ENCODE measurements at regions not wholly inside any gene's neighbourhood (a gene's known extent, or its start where the extent isn't known, plus 50 kb on each side); places are given as distances from the start of the nearest gene placed in this dataset.

DNA sequence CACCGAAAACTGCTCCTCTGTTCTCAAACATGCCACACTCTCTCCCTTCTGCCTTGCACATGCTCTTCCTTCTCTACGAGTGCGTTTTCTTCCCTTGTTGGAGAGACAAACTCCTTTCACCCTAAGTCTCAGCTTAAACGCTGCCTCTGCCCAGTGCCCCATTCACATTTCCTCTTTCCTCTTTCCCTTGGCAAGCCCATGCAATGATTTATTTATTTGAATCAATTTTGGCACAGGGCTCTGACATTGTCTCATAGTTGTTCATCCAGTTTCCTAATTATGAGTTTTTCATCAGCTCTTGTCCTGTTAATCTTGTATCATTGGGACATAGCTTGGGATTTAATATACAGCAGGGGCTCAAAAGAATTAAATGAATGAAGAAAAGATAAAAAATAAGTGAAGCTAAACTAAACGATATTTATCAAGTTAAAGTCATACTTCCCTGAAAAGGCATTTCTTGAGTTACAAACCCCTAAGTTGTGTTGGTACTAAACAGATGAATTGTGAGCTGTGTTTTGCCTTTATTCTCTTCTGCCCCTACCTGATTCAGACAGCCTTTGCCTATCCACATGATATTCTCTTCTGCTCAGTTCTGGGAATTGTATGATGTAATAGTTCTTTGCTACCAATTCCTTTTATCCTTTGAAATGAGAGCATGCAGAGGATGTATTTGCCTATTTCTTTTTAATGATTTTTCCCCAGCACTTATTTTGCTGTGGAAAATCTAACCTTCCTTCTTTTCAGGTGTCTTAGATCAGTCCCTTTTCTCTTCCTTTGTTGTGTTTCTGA, 704.4 kb downstream of the UTRN start:
- Histone ChIP-seq H3K79me2 (ENCODE audit: control insufficient read depth in 1 of 2, insufficient read depth in 2 of 2, low read length in 2 of 2) (no peaks in the 10 kb centered on the region), H4K20me1 (replicated peaks in 1 of 2; ENCODE audit: control insufficient read depth in 1 of 2, insufficient read depth in 2 of 2, low read length in 2 of 2) (no peaks in the 10 kb centered on the region), H3K27me3 (replicated peaks in 1 of 4; ENCODE audit: control insufficient read depth in 3 of 4, extremely low read depth in 1 of 4, insufficient read depth in 3 of 4, low read length in 3 of 4) (no peaks in the 10 kb centered on the region), H3K4me3 (ENCODE audit: extremely low read depth in 1 of 4, insufficient read depth in 2 of 4, low read depth in 3 of 4, low read length in 4 of 4) (no peak overlapping the region), H2BK5ac (ENCODE audit: low read depth, low read length) (no peak overlapping the region), H3K36me3 (ENCODE audit: control insufficient read depth in 2 of 4, insufficient read depth in 4 of 4, low read length in 3 of 4) (no peaks in the 10 kb centered on the region), H3K27ac (ENCODE audit: low read depth, low read length) (no peak overlapping the region), H3K4ac (replicated peaks; ENCODE audit: insufficient read length, low read depth, low read length) (no peak overlapping the region), H2BK12ac (ENCODE audit: low read depth, low read length) (no peak overlapping the region), H3K4me2 (ENCODE audit: insufficient read depth in 1 of 2, low read depth in 2 of 2, low read length in 2 of 2) (no peak overlapping the region), H3K23ac (ENCODE audit: insufficient read length) (no peak overlapping the region), H3K79me1 (ENCODE audit: low read depth, low read length) (no peaks in the 10 kb centered on the region), H4K91ac (replicated peaks; ENCODE audit: insufficient read length, low read length) (no peak overlapping the region), H3K14ac (ENCODE audit: insufficient read length) (no peak overlapping the region), H3K18ac (ENCODE audit: extremely low read depth, low read length) (no peak overlapping the region), H3K4me1 (replicated peaks in 1 of 4; ENCODE audit: control insufficient read depth in 3 of 4, insufficient read depth in 4 of 4, low read length in 3 of 4) (0 out of 7 replicates have a peak, but pooled peaks cover 0 to 2% (median 1%) of the 10 kb centered on the region in 4 experiments), H3K9ac (replicated peaks in 1 of 4; ENCODE audit: extremely low read depth in 1 of 4, low read depth in 3 of 4, low read length in 3 of 4) (no peak overlapping the region), H4K8ac (ENCODE audit: extremely low read depth, insufficient read depth, low read length) (no peak overlapping the region), H3K56ac (replicated peaks; ENCODE audit: insufficient read length, low read depth, low read length) (no peak overlapping the region), H2BK120ac (replicated peaks; ENCODE audit: low read depth, low read length) (no peak overlapping the region), H2AK5ac (ENCODE audit: low read depth, low read length) (no peak overlapping the region), H3K9me3 (ENCODE audit: insufficient read depth in 2 of 2, low read depth in 1 of 2, low read length in 1 of 2) (peaks cover 0 to 2% of the 10 kb centered on the region in 2 experiments; a peak in 1 of 4 replicates), H2BK15ac (ENCODE audit: low read length) (no peak overlapping the region), H4K5ac (ENCODE audit: insufficient read length, low read depth, low read length) (no peak overlapping the region), H3K23me2 (ENCODE audit: low read depth, low read length) (no peaks in the 10 kb centered on the region), H2BK20ac (ENCODE audit: low read length) (no peak overlapping the region), H2AFZ (ENCODE audit: low read length) (peak overlapping the region; percentile 70; the same call in 1 of the 2 replicates)
- ChIA-PET POLR2A (ENCODE audit: partially characterized antibody) (interaction anchor here (0.5 to 2.0 kb wide), 2 partner anchors 13 to 19 kb away, joined by 4 to 5 read pairs; no protein-coding TSS in a partner anchor), CTCF (ENCODE audit: partially characterized antibody) (interaction anchor here (1.1 to 1.2 kb wide), 3 partner anchors 9 to 71 kb away, joined by 3 to 4 read pairs (median 3); no protein-coding TSS in a partner anchor)
- DNase-seq (ENCODE audit: low read depth in 1 of 2, low spot score in 2 of 2) (no peak), FAIRE-seq (no peak)
- 91% methylated on average over 5 of the region's 5 CpGs; no CpG with 5 or more reads in 1 of the 2 experiments for WGBS, 2 experiments (ENCODE audit: extremely low coverage in 1 of 2, insufficient coverage in 1 of 2, insufficient read length in 1 of 2, insufficient replicate concordance in 2 of 2, low coverage in 1 of 2, low lambda C conversion rate in 2 of 2, missing lambda C conversion rate in 1 of 2)
- TF ChIP-seq RBBP5 (IDR thresholded peaks at IDR 0.05; ENCODE audit: borderline replicate concordance, low read depth, low read length) (no peak), POU5F1 (IDR thresholded peaks at IDR 0.05; ENCODE audit: low read depth, low read length) (no peak), KDM5A (IDR thresholded peaks at IDR 0.05; ENCODE audit: low read length) (no peak), KDM4A (IDR thresholded peaks at IDR 0.05; ENCODE audit: low read depth, low read length, severe bottlenecking) (no peak), SIRT6 (IDR thresholded peaks at IDR 0.05; ENCODE audit: low read length) (no peak), POLR2AphosphoS5 (IDR thresholded peaks at IDR 0.05; ENCODE audit: low read depth, low read length) (no peak)

Data from H1 (cell line).